ENCODE measurements at regions not wholly inside any gene's neighbourhood (a gene's known extent, or its start where the extent isn't known, plus 50 kb on each side); places are given as distances from the start of the nearest gene placed in this dataset.

GRCh38 chrX:4238916-4239315 lies 525.5 kb upstream of the PRKX start (continued):
- TF ChIP-seq, protein P1, sequence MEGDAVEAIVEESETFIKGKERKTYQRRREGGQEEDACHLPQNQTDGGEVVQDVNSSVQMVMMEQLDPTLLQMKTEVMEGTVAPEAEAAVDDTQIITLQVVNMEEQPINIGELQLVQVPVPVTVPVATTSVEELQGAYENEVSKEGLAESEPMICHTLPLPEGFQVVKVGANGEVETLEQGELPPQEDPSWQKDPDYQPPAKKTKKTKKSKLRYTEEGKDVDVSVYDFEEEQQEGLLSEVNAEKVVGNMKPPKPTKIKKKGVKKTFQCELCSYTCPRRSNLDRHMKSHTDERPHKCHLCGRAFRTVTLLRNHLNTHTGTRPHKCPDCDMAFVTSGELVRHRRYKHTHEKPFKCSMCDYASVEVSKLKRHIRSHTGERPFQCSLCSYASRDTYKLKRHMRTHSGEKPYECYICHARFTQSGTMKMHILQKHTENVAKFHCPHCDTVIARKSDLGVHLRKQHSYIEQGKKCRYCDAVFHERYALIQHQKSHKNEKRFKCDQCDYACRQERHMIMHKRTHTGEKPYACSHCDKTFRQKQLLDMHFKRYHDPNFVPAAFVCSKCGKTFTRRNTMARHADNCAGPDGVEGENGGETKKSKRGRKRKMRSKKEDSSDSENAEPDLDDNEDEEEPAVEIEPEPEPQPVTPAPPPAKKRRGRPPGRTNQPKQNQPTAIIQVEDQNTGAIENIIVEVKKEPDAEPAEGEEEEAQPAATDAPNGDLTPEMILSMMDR (IDR thresholded peaks at IDR 0.05 in 2 of 3, conservative IDR thresholded peaks at IDR 0.05 in 1 of 3; ENCODE audit: control insufficient read depth in 2 of 3, extremely low read depth in 1 of 3, insufficient read depth in 1 of 3, low read depth in 3 of 3, low read length in 3 of 3): no peak
- TF ChIP-seq WRNIP1 (IDR thresholded peaks at IDR 0.05; ENCODE audit: borderline replicate concordance, low read depth, low read length): no peak
- TF ChIP-seq RFX5 (IDR thresholded peaks at IDR 0.05; ENCODE audit: low read depth, low read length): no peak

DNA sequence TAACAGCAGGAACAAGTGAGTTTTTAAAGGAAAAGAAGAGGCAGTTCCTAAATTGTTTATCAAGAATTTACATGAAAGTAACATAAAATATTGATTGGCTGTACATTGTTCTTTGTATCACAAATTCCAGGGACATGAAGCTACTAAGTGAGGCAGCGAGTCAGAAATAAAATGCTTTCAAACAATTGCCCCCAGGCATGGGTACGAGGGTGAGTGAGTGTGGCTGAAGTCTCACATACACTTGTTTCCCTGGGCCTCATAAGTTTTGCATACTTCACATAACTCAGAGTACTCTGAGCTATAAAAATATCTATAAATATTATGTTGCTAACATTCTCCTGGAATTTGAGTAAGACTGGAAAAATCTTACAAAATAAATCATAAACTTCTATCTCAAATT lies 511.6 kb upstream of the PRKX start:
- intact Hi-C loops (cut with micrococcal nuclease; ENCODE audit: unreplicated experiment): no loop called here
- CTCF ChIA-PET: no interaction called here
- TF ChIP-seq JUND (IDR thresholded peaks at IDR 0.05; ENCODE audit: low read depth, low read length) (no peak), PAX8 (IDR thresholded peaks at IDR 0.05) (no peak), ZNF384 (IDR thresholded peaks at IDR 0.05; ENCODE audit: borderline replicate concordance, low read depth, low read length) (no peak), NFIC (IDR thresholded peaks at IDR 0.05; ENCODE audit: low read depth, low read length) (no peak), E2F8 (IDR thresholded peaks at IDR 0.05; ENCODE audit: low read depth, partially characterized antibody) (no peak), ZNF24 (IDR thresholded peaks at IDR 0.05) (no peak), EED (IDR thresholded peaks at IDR 0.05; ENCODE audit: low read depth) (no peak), HDAC6 (IDR thresholded peaks at IDR 0.05; ENCODE audit: unreplicated experiment) (no peak), JUNB (IDR thresholded peaks at IDR 0.05) (no peak), TCF12 (IDR thresholded peaks at IDR 0.05; ENCODE audit: low read depth, low read length) (no peak), NRF1 (conservative IDR thresholded peaks at IDR 0.05; ENCODE audit: low read depth, low read length) (no peak), BRCA1 (IDR thresholded peaks at IDR 0.05; ENCODE audit: low read depth, low read length) (no peak), KDM1A (IDR thresholded peaks at IDR 0.05; ENCODE audit: borderline replicate concordance) (no peak), BCL11A (IDR thresholded peaks at IDR 0.05; ENCODE audit: low read depth, low read length) (no peak), RAD21 (IDR thresholded peaks at IDR 0.05; ENCODE audit: insufficient read depth, low read depth, low read length) (no peak), TCF3 (IDR thresholded peaks at IDR 0.05; ENCODE audit: borderline replicate concordance, insufficient read depth, low read depth, low read length) (no peak), RELB (IDR thresholded peaks at IDR 0.05; ENCODE audit: low read depth) (no peak), IRF4 (IDR thresholded peaks at IDR 0.05; ENCODE audit: low read depth, low read length) (no peak)

More for the DNA sequence above, 511.6 kb upstream of the PRKX start:
- H4K20me1 ChIP-seq (ENCODE audit: control insufficient read depth, insufficient read depth): no peaks in the 10 kb centered on the region
- no peaks in the 10 kb centered on the region for H3K36me3 ChIP-seq (ENCODE audit: control insufficient read depth in 2 of 2, insufficient read depth in 2 of 2, low read length in 1 of 2)
- no peak overlapping the region for H3K4me2 ChIP-seq (ENCODE audit: control insufficient read depth, insufficient read depth)
- no peaks in the 10 kb centered on the region for H3K4me1 ChIP-seq (ENCODE audit: control insufficient read depth, insufficient read depth, low read length)
- H2AFZ ChIP-seq (ENCODE audit: control insufficient read depth, low read depth, low read length): no peak overlapping the region
- POLR2A ChIA-PET: no interaction called here
- DNase-seq (ENCODE audit: low read depth, low spot score): no peak
- WGBS (ENCODE audit: insufficient coverage, insufficient replicate concordance, low lambda C conversion rate, missing lambda C conversion rate): 2% methylated on average over 2 of the region's 2 CpGs
- ATAC-seq: no peak
- no peak for FAIRE-seq
- H3K79me2 ChIP-seq (ENCODE audit: control insufficient read depth, insufficient read depth, low read length): no peaks in the 10 kb centered on the region
- SMC1A ChIA-PET (ENCODE audit: uncharacterized antibody, unreplicated experiment): no interaction called here
- in situ Hi-C loops (cut with MboI): no loop called here
- RAD21 ChIA-PET (ENCODE audit: unreplicated experiment): no interaction called here
- no peaks in the 10 kb centered on the region for H3K9me3 ChIP-seq (replicated peaks; ENCODE audit: control insufficient read depth, insufficient read depth, low read length)
- no peaks in the 10 kb centered on the region for H3K27me3 ChIP-seq (replicated peaks in 1 of 2; ENCODE audit: control insufficient read depth in 2 of 2, insufficient read depth in 2 of 2, low read length in 1 of 2)
- no peak overlapping the region for H3K27ac ChIP-seq (ENCODE audit: control insufficient read depth, insufficient read depth)
- no peak overlapping the region for H3K9ac ChIP-seq (ENCODE audit: control insufficient read depth, insufficient read depth, low read length)
- no TSS peak for BruUV-seq (replicated peaks)
- H3K4me3 ChIP-seq: no peak overlapping the region

Data from GM12878 (cell line).